DMS114 treated with DMSO at 0.1 percent for 48 hours (cell line): ENCODE measurements at regions not wholly inside any gene's neighbourhood (a gene's known extent, or its start where the extent isn't known, plus 50 kb on each side); places are given as distances from the start of the nearest gene placed in this dataset.

Experiments used
- DNase-seq: peaks from one replicate; lab custom pipeline; 2025; ENCODE audit not compliant: unreplicated experiment; lab: John Stamatoyannopoulos, UW

DNA sequence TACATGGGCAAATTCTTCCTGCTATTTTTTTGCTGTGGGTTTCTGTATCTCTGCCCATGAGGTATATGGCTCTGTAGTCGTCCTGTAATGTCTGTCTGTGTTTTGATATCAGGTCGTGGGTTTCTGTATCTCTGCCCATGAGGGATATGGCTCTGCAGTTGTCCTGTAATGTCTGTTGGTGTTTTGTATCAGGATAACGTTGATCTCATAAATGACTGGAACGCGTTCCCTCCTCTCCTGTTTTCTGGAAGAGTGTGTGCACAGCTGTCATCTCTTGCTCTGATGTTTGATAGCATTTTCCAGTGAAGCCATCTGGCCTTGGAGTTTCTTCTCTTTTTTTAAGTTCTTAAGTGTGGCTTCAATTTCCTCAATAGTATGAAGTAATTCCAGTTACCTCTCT, 57.2 kb downstream of the SOX1 start:
- DNase-seq = no peak

DNA sequence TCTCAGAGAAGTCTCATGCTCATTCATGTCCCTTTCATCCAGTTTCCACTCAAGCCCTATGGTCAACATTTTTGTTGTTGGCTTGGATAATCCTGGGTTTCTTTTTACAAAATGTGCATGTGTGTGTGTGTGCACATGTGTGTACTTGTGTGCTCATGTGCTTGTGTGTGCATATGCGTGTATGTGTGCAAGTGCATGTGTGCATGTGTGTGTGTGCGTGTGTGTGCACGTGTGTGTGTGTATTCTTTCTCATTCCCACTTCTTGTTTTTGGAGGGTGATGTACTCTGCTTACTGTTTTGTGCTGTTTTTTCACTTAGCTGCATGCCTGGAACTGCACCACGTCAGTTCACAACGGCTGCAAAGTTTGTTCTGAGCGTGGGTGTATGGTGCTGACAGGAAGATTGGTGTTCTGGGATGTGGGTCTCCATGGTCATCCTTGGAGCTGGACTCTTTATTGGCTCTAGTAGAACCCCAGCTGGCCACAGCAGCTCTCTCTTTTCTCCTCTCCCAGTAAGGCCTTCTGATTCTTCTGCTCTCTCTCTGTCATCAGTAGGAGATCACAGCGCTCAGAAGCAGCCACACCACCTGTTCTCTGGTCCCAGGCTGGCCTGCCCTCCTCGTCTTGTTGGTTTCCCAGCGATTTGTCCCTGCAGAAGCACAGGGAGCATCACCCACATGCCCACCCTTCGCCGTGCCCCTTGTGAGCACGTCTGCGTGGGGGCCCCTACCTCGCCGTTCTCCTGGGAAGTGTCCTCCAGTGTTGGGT, 60.8 kb downstream of the SOX1 start:
- DNase-seq = no peak

DNA sequence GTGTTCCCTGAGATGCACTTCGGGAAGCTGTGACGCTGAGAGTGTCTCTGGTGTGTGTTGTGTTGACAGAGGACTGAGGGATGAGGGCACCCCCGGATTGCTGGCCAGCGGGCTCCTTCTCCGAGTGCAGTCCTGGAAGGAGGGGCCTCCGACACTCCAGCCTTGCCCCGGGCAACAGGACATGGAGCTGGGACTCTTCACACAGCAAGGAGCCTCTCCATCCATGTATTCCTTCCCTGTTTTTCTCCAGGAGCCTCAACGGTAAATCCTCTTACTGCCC, 61.3 kb downstream of the SOX1 start:
- DNase-seq = no peak

DNA sequence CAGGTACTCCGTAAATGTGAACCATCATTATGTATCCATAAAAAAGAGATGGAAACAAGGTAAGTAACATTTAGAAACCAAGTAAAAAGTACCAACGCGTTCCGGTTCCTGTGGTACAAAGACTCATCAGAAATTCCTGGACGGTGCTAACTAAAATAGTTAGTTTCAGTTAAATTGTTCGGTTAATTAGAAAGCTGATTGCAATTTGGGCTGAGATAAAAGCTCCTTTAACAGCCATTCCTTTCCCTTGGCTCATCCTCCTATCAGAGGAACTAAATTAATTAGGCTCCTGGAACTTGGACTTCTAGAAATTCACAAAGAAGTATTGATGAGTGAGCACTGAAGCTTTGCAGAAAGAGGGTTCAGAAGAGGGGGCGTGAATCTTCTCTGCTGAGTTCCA, 63.5 kb downstream of the SOX1 start:
- no peak for DNase-seq

DNA sequence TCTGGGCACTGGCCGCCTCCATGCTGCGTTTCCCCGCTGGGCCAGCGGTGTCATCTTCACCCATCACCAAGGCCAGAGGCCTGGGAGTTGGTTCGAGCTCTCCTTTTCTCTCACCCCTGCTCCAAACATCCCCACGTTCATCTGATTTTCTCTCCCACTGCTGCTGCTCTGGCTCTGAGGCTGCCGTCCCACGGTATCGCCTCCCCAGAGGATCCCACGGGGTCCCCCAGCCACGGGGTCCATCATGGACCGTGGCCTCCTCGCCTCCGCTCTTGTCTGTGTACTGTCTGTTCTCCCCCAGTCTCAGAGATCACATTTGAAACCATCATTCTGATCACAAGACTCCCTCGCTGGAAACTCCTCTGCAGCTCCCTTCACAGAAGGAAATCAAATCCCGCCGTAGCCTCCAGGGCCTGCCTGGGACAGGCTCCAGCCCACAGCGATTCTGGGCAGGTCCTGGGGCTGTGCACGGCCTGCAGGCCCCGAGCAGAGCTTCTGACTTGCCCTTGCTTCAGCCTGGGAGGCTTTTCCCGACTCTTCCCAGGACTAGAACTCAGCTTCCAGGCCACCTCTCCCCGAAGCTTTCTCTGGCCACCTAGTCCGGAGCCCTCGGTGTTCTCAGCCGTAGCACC, 64.2 kb downstream of the SOX1 start:
- DNase-seq = no peak

DNA sequence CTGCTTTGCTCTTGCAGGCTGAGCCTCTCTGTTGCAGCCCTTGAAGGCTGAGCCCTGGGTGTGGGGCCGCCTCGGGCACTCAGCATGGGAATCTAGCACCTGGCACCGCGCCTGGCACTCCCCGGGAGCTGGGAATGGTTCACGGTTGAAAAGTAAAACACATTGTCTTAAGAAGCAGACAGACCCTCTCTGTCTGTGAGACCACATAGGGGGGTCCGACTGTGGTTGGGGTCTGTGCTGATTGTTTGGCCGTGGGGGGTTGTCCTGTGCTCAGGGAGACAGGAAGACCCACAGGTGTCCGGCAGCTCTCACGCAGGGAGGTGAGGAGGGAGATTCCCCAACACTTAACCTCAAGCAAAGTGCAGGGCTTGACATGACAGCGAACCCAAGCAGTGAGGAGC, 64.8 kb downstream of the SOX1 start:
- DNase-seq = no peak

DNA sequence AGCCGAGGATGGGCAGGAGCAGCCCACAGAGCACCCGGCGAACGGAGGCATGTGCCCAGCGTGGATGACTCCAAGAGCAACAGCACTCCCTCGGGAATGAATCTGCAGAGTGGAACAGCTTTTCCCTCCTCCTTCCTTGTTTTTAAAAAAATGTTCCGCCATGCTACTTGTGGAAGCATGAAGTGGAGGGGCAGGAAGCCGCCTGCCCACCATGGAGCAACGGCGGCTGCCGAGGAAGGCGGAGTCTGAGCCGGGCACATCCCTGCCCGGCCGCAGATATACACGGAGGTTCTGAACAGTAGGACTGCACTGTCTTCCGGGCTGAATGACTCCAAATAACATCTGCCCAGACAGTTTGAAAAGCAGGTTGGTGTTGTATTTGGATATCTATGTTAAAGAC, 65.2 kb downstream of the SOX1 start:
- no peak for DNase-seq

DNA sequence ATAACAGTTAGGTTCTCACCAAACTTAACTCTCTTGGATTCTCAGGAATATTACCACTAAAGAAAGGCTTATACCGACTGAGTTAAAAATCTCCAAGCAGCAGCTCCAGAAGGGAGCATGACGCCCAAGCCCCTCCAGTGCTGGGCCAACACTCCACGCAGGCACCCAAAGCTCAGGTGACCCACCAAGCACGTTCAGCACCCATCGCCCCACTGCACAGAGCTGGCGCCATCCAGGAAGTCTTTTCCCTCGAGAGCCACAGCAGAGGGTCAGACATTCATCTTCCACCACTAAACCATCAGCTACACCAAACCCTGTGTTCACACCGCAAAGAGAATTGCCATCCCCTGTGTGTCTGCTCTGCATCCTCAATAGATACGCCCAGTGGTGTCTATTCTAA, 65.7 kb downstream of the SOX1 start:
- no peak for DNase-seq

DNA sequence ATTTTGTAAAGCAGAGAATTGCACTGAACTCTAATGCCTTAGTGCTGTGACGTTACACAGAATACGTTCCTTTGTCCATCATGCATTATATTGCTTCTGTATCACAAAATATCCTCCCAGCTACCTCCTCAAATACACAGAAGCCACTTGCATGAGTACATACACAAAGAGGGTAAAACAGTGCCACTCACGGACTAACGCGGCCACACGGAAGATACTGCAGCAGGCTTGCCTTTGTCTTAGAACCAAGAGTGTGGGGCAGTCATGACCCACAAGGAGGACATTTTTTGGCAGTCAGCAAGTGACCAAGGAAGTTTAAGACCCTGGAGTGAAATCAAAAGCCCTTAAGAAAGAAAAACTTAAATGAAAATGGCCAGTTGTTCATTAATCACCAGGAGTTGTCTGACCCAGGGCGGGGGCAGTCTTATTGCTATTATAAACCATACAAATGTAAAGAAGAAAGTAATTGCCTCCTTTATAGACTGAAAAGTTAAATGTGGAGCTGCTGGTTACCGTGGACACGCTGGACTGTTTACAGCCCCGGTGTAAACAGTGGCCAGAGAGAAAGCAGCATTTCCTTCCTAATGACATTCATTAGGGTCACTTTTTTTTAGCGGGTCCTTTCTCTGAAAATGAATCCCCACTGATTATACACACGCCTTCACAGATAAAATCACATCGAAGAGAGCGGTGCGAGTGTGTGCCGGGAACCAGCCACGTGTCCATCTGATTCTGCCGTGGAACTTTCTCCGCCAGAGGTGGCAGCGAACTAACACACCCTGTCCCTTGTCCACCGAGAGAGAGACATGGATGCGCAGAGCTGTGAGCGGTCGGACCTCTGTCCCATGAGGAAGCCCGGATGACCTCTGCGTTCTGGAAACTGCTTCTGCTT, 66.8 kb downstream of the SOX1 start:
- DNase-seq = no peak

DNA sequence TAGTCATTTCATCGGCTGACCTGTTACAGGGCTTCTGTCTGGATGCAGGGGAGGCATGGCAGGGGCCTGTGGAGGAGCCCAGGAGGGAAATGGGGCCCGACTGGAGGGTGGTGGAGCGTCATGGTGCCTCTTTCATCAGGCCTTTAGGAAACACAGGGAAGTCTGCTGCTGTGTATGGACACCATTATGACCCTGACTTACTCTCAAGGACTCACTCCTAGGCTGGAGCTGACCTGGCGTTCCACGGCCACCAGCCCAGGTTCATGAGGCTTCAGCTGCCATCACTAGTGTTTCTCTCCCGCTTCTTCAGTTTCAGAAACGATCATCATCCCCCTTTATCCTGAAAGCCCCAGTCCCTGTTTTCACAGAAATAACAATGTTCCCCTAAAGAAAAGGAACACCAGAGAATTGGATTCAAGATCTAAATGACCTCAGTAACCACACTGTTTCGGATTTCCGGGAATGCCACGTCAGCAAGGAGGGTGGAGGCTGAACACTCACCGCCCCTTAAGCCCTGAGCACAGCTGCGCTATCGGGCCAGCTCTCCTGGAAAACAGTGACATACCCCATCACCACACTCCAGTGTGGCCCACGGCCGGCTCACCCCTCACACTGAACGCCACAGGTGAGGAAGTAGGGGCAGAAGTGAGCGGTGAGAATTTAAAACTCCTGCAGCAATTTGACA, 67.6 kb downstream of the SOX1 start:
- no peak for DNase-seq

DNA sequence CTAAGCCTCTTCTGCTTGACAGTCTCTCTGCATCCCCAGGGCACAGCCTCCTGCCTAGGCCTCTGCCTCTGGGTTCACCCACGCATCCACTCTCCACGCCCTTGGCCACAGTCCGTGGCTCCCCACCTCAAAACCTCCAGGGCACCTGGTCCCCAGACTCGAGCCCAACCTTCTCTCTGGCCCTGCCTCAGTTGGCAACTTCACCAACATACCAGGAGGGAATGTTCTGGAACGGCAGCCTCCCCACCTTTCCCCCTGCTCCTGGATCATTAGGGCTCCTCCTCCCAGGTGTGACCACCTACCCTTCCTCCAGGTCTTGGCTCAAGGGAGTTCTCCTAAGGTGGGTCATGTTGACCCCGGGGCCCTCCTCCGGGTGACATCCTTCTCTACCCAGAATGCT, 69.1 kb downstream of the SOX1 start:
- no peak for DNase-seq

DNA sequence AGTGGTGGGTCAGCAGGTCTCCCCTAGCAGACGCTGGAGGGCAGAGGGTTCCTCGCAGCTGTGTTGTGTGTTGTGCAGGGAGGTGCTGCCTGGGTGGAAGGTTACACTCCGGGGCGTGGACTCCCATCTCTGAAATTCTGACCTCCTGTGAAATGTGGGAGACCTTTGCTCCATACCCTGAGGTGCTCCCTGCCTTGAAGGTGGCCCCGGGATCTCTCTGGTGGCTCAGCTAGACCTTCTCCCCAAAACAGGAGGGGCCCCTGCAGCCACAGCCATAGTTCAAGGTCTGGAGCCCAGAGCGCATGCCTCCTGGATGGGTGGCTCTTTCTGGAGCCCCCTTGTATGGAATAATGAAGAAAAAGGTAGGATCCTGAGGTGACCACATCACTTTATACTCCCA, 70.2 kb downstream of the SOX1 start:
- DNase-seq = no peak

DNA sequence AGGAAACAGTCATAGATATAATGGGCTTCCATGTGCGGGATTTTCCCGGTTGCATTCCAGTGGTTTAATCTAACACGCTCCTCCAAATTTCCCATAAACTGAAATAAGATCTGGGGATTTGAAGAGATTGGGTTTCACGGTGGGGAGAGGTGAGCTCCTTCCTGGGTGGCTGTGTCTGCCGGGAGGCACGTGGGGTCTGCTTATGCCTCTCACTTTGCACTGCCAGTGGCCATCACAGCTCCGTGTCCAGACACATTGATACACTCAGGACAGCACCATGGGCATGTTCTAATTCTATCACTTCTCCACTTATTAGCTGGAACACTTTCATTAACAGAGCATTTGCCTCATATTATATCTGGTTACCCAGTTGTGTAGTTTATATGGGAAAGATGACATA, 73.4 kb downstream of the SOX1 start:
- no peak for DNase-seq

DNA sequence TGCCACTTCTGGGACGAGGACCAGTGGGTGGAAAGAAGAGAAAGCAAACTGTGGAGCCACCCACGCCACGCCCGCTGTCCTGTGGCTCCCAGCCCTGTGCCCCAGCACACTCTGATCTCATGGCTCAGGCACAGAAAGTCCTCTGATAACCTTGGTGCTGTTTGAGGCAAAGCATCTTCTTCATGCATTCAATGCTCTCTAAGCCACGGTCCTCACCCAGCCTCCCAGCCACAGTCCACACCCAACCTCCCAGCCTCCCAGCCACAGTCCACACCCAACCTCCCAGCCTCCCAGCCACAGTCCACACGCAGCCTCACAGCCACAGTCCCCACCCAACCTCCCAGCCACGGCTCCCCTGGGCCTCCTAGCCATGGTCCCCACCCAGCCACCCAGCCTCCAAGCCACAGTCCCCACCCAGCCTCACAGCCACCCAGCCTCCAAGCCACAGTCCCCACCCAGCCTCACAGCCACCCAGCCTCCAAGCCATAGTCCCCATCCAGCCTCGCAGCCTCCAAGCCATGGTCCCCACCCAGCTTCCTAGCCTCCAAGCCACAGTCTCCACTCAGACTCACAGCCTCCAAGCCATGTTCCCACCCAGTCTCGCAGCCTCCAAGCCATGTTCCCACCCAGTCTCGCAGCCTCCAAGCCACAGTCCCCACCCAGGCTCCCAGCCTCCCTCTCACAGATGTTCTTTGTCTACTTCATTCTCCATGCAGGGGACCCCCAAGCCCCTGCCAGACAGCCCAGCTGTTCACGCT, 74.9 kb downstream of the SOX1 start:
- no peak for DNase-seq

DNA sequence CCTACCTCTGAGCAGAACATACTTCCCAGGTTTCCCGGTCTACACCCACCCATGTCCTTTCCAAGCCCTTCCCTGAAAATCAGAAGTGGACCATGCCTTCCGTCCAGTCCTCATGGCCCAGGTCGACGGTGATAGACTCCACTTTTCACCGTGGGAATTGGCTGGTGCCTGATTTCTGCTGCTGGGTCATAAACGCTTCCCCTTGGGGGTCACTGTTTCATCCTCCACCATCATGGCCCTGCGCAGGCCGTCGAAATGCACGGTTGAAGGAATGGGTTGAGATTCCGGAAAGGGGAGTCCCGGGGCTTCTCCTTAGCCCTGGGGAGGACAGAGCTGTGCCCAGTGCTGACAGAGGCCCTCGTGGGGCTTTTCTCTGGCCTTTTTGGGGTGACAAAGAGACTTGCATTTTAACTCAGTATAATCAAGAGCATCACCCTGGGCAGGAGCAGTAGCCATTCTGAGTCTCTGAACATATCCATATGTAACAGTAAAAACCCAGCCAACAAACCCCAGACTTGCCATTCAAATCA, 75.5 kb downstream of the SOX1 start:
- DNase-seq = no peak

DNA sequence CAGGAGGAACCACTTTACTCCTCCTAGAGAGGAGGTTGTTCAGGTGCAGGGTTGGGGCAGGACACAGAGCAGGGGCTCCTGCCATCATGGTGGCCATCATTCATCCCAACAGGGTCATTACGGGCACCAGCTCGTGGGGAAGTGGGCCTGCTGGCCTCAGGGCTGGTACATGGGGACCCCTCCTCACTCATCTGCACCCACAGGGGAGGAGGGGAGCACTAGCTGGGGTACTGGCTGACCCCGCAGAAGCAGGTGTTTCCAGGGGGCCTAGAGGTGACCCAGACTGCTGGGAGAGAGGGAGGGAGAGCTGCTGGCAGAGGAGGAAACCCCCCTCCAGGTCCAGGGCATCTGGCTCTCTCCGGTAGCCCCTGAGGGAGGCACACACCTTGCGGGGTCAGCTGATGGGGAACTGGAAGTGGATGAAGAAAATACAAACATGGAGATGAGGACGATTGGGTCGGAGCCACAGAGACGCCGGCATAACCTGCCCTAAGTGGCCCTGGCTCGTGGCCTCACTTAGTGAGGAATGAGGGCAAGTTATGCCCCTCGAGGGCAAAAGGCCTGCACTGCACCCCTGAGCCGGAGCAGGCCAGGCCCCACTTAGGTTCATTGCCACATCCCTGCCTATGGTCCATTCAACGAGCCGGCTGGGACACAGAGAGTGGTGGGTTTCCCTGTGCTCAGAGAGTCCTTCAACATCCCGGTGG, 76.2 kb downstream of the SOX1 start:
- DNase-seq = no peak

DNA sequence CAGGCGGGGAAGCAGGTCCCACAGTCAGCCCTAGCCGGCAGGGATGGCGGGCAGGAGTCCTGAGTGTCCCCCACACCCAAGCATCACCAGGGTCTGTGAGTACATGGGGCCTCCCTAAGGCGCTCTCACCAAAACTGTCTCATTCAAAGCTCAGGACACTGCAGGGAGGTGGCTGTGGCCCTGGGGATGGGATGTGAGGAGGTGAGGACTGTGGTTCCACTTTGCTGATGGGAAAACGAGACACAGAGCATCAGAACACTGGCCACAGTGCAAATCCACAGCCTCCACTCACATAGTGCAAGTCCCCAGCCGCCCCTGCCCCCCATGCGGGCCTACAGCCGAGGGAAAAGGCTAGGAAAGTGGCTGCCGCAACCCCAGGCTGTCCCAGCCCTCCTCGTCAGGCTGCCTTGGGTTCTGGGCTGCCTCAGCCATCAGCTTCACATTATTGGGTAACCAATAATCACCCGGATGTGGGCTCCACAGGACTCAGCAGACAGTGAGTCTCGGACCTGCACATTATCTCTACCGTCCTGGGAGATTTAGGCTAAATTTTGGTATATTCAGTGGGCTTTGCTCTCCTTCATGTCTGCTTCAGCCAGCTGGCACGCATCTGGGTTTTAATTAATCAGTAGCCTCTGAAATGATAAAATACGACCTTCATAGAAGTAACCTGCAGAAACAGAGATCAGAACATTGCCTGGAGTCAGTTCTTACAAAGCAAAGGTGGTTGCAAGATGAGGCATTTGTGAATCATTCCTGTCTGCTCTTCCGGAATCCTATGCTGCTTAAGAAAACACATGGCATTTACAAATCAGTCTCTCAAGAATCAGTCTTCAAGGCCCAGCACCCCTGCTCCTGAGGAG, 77.0 kb downstream of the SOX1 start:
- DNase-seq = no peak

DNA sequence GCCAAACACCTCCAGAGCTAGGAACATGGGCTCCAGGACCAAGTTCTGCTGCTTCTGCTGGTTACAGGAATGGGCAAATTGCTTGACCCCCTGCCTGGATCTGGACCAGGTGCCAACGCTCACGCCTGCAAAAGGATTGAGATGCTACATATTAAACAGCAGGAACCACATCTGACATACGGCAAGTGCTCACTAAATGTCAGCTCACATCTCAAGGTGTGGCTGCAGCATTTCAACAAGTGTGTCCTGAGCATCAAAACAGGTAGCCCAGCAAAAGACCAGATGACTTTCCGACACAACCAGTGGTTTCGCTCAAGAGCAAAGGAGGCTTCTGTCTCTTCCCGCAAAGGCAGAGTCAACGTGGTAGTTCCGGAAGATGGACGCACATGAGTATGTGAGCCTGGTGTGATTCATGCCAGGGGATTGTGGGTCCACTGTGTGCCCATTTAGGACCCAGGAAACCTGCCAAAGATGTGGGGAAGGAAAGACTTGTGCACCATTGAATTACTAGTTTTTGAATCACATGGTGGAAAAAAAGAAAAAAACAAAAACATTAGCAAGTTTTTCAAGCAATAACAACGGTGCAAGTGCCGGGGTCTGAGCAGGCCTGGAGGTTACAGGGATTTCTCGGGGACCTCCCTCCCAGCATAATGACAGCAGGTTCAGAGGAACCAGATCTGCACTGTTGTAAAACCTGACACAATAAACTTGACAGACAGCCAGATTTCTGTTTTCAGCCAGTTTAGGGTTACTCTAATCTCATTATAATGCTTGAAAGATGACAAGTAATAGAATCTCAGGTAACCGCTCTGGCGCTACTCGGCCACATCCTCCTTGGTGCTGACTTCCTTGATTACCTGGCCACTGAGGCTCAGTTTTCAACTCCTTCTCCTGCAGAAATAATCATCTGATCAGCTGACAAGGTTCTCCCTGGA, 77.9 kb downstream of the SOX1 start:
- DNase-seq = no peak
